Calu3 (cell line): ENCODE measurements at regions not wholly inside any gene's neighbourhood (a gene's known extent, or its start where the extent isn't known, plus 50 kb on each side); places are given as distances from the start of the nearest gene placed in this dataset.
A peak's percentile ranks its signal among the peaks of the same experiment; 100 is the strongest.

Experiments used
- BruUV-seq: library from RNA; stranded (reverse); fragments of 400-500 nt; replicated peaks from 2 replicates; lab custom pipeline; 2021; lab: Mats Ljungman, UMichigan
- CTCF ChIA-PET: fragments of 300-600 bp; sonication (Branson Sonifier 250); formaldehyde crosslinking; loops from one replicate; lab custom pipeline; 2022; ENCODE audit warnings: antibody characterized with exemption; lab: Charles Lee
- DNase-seq: peaks from one replicate; pipeline ENCODE4 v3.0.0; 2022
- H3K27ac Mint-ChIP-seq: one replicate; pipeline ENCODE4 v1.8.0; 2022; ENCODE audit warnings: mixed read lengths; ENCODE audit not compliant: unreplicated experiment
- H3K27me3 Mint-ChIP-seq: one replicate; pipeline ENCODE4 v1.8.0; 2022; ENCODE audit warnings: mixed read lengths; ENCODE audit not compliant: unreplicated experiment
- H3K36me3 Mint-ChIP-seq: one replicate; pipeline ENCODE4 v1.8.0; 2022; ENCODE audit warnings: mild to moderate bottlenecking, moderate library complexity, mixed read lengths; ENCODE audit not compliant: insufficient read depth, unreplicated experiment
- H3K4me1 Mint-ChIP-seq: one replicate; pipeline ENCODE4 v1.8.0; 2022; ENCODE audit warnings: mild to moderate bottlenecking, low read depth, mixed read lengths; ENCODE audit not compliant: unreplicated experiment
- H3K4me3 Mint-ChIP-seq: one replicate; pipeline ENCODE4 v1.8.0; 2022; ENCODE audit warnings: mild to moderate bottlenecking, low read depth, moderate library complexity, mixed read lengths; ENCODE audit not compliant: unreplicated experiment
- H3K9me3 Mint-ChIP-seq: one replicate; pipeline ENCODE4 v1.8.0; 2022; ENCODE audit warnings: low read depth, mixed read lengths; ENCODE audit not compliant: unreplicated experiment
- intact Hi-C: fragments of 100-400 bp; cut with micrococcal nuclease; formaldehyde crosslinking; loops from one replicate; pipeline ENCODE4 v1.10.0; 2022; ENCODE audit not compliant: unreplicated experiment
- TF ChIP-seq, protein P1 (sequence below): fragments of 200-600 bp; IDR thresholded peaks from one replicate; pipeline ENCODE4 v1.8.0; 2022; ENCODE audit warnings: antibody characterized with exemption; ENCODE audit not compliant: unreplicated experiment

DNA sequence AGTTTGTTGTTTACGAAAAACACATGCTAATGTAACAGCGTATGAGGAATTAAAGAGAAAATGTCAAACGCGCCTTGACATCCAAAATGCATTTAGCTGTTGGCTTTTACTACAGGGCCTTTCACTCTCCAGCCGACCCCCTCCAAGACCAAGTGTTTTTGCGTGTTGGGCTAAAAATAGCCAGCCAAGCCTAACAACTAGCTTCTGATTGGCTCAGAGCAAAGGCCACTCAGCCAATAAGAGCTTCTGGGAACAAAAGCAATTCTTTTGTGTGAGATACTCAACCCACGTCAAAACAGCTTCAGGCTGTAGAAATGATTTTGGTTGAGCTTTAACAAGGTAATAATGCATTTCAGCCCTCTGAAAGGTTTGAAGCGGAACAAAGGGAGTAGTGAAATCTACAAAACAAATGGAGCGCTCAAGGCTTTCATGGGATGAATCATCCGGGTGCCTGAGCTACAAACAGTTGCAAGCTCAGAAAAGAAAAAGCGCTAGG lies 198.7 kb upstream of the DCN start:
- BruUV-seq, result no TSS peak
- Mint-ChIP-seq H3K4me1 (peaks cover 15% of the 10 kb centered on the region), H3K36me3 (peaks cover 4% of the 10 kb centered on the region), H3K27me3 (no peaks in the 10 kb centered on the region), H3K9me3 (no peaks in the 10 kb centered on the region), H3K4me3 (peak overlapping the region; percentile 48), H3K27ac (peak overlapping the region; percentile 64)
- DNase-seq, result peak; percentile 21
- TF ChIP-seq, protein P1, sequence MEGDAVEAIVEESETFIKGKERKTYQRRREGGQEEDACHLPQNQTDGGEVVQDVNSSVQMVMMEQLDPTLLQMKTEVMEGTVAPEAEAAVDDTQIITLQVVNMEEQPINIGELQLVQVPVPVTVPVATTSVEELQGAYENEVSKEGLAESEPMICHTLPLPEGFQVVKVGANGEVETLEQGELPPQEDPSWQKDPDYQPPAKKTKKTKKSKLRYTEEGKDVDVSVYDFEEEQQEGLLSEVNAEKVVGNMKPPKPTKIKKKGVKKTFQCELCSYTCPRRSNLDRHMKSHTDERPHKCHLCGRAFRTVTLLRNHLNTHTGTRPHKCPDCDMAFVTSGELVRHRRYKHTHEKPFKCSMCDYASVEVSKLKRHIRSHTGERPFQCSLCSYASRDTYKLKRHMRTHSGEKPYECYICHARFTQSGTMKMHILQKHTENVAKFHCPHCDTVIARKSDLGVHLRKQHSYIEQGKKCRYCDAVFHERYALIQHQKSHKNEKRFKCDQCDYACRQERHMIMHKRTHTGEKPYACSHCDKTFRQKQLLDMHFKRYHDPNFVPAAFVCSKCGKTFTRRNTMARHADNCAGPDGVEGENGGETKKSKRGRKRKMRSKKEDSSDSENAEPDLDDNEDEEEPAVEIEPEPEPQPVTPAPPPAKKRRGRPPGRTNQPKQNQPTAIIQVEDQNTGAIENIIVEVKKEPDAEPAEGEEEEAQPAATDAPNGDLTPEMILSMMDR, result no peak
- CTCF ChIA-PET, result interaction anchor here (0.6 to 2.4 kb wide), 18 partner anchors 11 to 1268 kb away, joined by 3 to 32 read pairs (median 4); partner anchors contain the start of gene BTG1
- intact Hi-C loops, result loop anchor here (5.0 to 10.0 kb wide), 5 partner anchors 196 to 1266 kb away; no protein-coding TSS in a partner anchor

DNA sequence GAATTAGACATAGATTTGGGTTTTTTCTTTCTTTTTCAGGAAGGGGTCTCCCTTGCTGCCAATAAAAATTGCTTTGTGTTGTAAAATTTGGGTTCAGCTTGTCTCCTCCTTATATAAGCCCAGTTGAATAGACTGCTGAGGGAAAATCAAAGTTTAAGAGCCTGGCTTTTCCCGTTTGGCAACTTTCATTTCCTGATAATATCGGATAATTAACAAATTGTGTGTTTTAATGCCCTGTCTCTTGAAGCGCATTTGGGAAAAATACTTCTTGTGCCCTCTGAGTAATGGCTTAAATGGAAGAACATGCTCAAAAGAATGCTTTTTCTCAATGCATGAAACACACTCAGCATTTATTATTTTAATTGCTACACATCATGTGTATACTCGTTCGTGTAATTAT lies 198.0 kb upstream of the DCN start:
- no peaks in the 10 kb centered on the region for H3K27me3 Mint-ChIP-seq
- H3K9me3 Mint-ChIP-seq, result no peaks in the 10 kb centered on the region
- intact Hi-C loops, result loop anchor here (5.0 to 10.0 kb wide), 5 partner anchors 197 to 1267 kb away; no protein-coding TSS in a partner anchor
- peaks cover 15% of the 10 kb centered on the region for H3K4me1 Mint-ChIP-seq
- TF ChIP-seq, protein P1, result no peak
- DNase-seq, result no peak
- H3K4me3 Mint-ChIP-seq, result no peak overlapping the region
- H3K27ac Mint-ChIP-seq, result no peak overlapping the region
- BruUV-seq, result no TSS peak
- CTCF ChIA-PET, result interaction anchor here (1.5 to 1.8 kb wide), 3 partner anchors 10 to 1188 kb away, joined by 3 to 5 read pairs (median 3); no protein-coding TSS in a partner anchor
- H3K36me3 Mint-ChIP-seq, result peaks cover 4% of the 10 kb centered on the region

DNA sequence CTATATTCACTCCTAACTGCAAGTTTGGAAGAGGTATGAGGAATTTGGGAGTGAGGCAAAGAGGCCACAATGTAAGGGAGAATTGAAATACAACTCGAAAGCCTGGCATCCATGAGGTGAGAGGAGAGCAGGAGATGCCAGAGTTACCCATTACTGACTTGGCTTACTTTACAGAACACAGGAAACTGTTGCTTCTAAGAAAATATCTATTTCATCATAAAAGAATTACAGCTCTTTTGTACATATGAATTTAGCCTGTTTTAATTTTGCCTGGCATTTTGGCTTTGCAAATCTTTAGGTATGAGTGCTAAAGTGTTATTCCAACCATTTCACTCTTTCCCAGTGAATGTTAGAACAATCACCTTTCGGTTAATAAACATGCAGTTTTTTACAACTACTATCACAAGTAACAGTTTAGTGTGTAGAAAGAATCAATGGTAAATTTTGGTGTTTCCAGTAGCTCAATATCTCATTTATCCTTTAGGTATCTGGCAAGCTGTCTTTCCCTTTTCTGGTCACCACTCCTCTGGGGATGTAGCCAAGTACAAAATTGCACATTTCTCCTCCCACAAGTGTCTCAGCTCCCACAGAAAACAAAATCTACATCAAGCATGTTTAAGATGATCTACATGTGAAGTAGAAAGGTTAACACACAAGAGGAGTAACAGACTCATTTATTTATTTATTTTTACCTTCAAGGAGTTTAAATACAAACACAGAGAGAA lies 196.6 kb upstream of the DCN start:
- TF ChIP-seq, protein P1, result no peak
- Mint-ChIP-seq H3K27ac (no peak overlapping the region), H3K27me3 (no peaks in the 10 kb centered on the region), H3K4me3 (no peak overlapping the region), H3K9me3 (no peaks in the 10 kb centered on the region), H3K4me1 (peaks cover 15% of the 10 kb centered on the region), H3K36me3 (peaks cover 4% of the 10 kb centered on the region)
- intact Hi-C loops, result no loop called here
- CTCF ChIA-PET, result interaction anchor here (0.5 to 0.6 kb wide), 2 partner anchors 1229 to 1353 kb away, joined by 3 to 4 read pairs; no protein-coding TSS in a partner anchor
- BruUV-seq, result no TSS peak
- no peak for DNase-seq

DNA sequence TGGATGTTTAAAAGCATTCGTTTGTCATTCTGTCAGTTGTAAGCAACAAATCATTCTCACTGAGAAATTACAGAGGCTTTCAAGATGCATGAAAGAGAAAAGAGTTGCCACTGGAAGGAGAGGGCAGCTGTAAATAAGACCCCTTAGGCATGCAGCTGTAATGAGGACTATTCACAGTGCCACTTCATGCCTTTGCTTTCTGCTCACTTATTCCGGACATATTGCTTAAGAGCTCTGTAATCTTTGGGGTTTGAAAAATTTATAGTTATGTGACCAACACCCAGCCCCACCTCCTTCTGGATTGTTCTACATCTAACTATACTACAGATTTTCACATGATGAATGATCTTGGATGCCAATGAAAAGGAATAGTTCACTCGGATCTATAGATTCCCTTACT lies 194.8 kb upstream of the DCN start:
- Mint-ChIP-seq H3K27ac (no peak overlapping the region), H3K4me3 (no peak overlapping the region), H3K4me1 (peaks cover 8% of the 10 kb centered on the region), H3K36me3 (peaks cover 4% of the 10 kb centered on the region), H3K9me3 (no peaks in the 10 kb centered on the region), H3K27me3 (no peaks in the 10 kb centered on the region)
- intact Hi-C loops, result no loop called here
- no peak for DNase-seq
- TF ChIP-seq, protein P1, result no peak
- BruUV-seq, result no TSS peak
- CTCF ChIA-PET, result no interaction called here
